CD4-positive, alpha-beta T cell treated with Interleukin-21 for 1 hour (primary cell): ENCODE measurements at regions not wholly inside any gene's neighbourhood (a gene's known extent, or its start where the extent isn't known, plus 50 kb on each side); places are given as distances from the start of the nearest gene placed in this dataset.
"Not testable (repeated sequence)": the region's sequence is repeated elsewhere in the genome, so short reads cannot be mapped to it uniquely, and the experiment has no call there.

Experiments
- DNase-seq: peaks from one replicate; pipeline ENCODE4 v3.0.0-alpha.2; 2020

- no peak for DNase-seq
Measured at GRCh38 chr9:135366104-135366503, 113.5 kb upstream of the PPP1R26 start.

GRCh38 chr9:135369412-135369990 lies 110.1 kb upstream of the PPP1R26 start:
- DNase-seq, result no peak

GRCh38 chr9:135370411-135371375 lies 108.9 kb upstream of the PPP1R26 start:
- DNase-seq, result no peak

GRCh38 chr9:135371535-135371934 lies 108.0 kb upstream of the PPP1R26 start:
- DNase-seq, result no peak

GRCh38 chr9:135372036-135372435 lies 107.5 kb upstream of the PPP1R26 start:
- DNase-seq, result no peak

- DNase-seq, result no peak
Measured at GRCh38 chr9:135372501-135373008, 107.0 kb upstream of the PPP1R26 start.

- no peak for DNase-seq
Measured at GRCh38 chr9:135373151-135373685, 106.4 kb upstream of the PPP1R26 start.

GRCh38 chr9:135373820-135374219 lies 105.8 kb upstream of the PPP1R26 start:
- no peak for DNase-seq

GRCh38 chr9:135374591-135374990 lies 105.0 kb upstream of the PPP1R26 start:
- no peak for DNase-seq

- no peak for DNase-seq
Measured at GRCh38 chr9:135375001-135375400, 104.6 kb upstream of the PPP1R26 start.

- DNase-seq, result no peak
Measured at GRCh38 chr9:135376511-135377265, 102.9 kb upstream of the PPP1R26 start.

- DNase-seq, result no peak
Measured at GRCh38 chr9:135377431-135377830, 102.2 kb upstream of the PPP1R26 start.

GRCh38 chr9:135378751-135379150 lies 100.8 kb upstream of the PPP1R26 start:
- no peak for DNase-seq

GRCh38 chr9:135379540-135380267 lies 99.9 kb upstream of the PPP1R26 start:
- DNase-seq, result no peak

- no peak for DNase-seq
Measured at GRCh38 chr9:135380311-135380960, 99.1 kb upstream of the PPP1R26 start.

- no peak for DNase-seq
Measured at GRCh38 chr9:135381762-135382310, 97.7 kb upstream of the PPP1R26 start.

GRCh38 chr9:135384226-135384625 lies 95.4 kb upstream of the PPP1R26 start:
- no peak for DNase-seq

- not testable (repeated sequence) for DNase-seq
Measured at GRCh38 chr9:135384815-135385405, 94.7 kb upstream of the PPP1R26 start.

GRCh38 chr9:135385793-135386192 lies 93.8 kb upstream of the PPP1R26 start:
- no peak for DNase-seq

GRCh38 chr9:135387976-135388375 lies 91.6 kb upstream of the PPP1R26 start:
- DNase-seq, result no peak

- no peak for DNase-seq
Measured at GRCh38 chr9:135388530-135388929, 91.1 kb upstream of the PPP1R26 start.
